ENCODE measurements at regions not wholly inside any gene's neighbourhood (a gene's known extent, or its start where the extent isn't known, plus 50 kb on each side); places are given as distances from the start of the nearest gene placed in this dataset.

DNA sequence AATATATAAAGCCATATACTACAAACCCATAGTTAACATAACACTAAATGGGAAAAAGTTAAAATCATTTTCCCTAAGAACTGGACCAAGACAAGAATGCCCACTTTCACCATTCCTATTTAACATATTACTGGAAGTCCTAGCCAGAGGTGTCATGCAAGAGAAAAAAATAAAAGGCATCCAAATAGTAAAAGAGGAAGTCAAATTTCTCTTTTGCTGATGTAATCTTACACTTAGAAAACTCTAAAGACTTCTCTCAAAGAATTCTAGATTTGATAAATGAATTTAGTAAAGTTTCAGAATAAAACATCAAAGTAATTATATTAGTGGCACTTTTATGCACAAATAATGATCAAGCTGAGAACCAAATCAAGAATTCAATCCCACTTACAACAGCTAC lies 678.9 kb upstream of the SLITRK5 start:
- TF ChIP-seq REST (IDR thresholded peaks at IDR 0.05; ENCODE audit: low read depth), result no peak
- no peak for TF ChIP-seq EP300 (IDR thresholded peaks at IDR 0.05; ENCODE audit: borderline replicate concordance)
- no peak for TF ChIP-seq TAF1 (IDR thresholded peaks at IDR 0.05; ENCODE audit: low read depth)
- no peak for TF ChIP-seq USF1 (IDR thresholded peaks at IDR 0.05)
- TF ChIP-seq NFIC (IDR thresholded peaks at IDR 0.05), result no peak
- TF ChIP-seq TEAD4 (IDR thresholded peaks at IDR 0.05), result no peak
- TF ChIP-seq EGR1 (IDR thresholded peaks at IDR 0.05), result no peak
- TF ChIP-seq FOXM1 (IDR thresholded peaks at IDR 0.05; ENCODE audit: borderline replicate concordance, low read depth), result no peak
- TF ChIP-seq, protein P1, sequence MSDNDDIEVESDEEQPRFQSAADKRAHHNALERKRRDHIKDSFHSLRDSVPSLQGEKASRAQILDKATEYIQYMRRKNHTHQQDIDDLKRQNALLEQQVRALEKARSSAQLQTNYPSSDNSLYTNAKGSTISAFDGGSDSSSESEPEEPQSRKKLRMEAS (IDR thresholded peaks at IDR 0.05), result no peak
- TF ChIP-seq YY1 (IDR thresholded peaks at IDR 0.05; ENCODE audit: low read depth), result no peak
- no peak for TF ChIP-seq CREB1 (IDR thresholded peaks at IDR 0.05; ENCODE audit: low read depth)
- no peak for TF ChIP-seq ZBTB7A (IDR thresholded peaks at IDR 0.05; ENCODE audit: low read depth)

All from Ishikawa (cell line).